Femur (tissue), 1 donor: ENCODE measurements at regions not wholly inside any gene's neighbourhood (a gene's known extent, or its start where the extent isn't known, plus 50 kb on each side); places are given as distances from the start of the nearest gene placed in this dataset.

Experiments
- DNase-seq: peaks from one replicate; pipeline ENCODE4 v3.0.0-alpha.2; 2017

DNA sequence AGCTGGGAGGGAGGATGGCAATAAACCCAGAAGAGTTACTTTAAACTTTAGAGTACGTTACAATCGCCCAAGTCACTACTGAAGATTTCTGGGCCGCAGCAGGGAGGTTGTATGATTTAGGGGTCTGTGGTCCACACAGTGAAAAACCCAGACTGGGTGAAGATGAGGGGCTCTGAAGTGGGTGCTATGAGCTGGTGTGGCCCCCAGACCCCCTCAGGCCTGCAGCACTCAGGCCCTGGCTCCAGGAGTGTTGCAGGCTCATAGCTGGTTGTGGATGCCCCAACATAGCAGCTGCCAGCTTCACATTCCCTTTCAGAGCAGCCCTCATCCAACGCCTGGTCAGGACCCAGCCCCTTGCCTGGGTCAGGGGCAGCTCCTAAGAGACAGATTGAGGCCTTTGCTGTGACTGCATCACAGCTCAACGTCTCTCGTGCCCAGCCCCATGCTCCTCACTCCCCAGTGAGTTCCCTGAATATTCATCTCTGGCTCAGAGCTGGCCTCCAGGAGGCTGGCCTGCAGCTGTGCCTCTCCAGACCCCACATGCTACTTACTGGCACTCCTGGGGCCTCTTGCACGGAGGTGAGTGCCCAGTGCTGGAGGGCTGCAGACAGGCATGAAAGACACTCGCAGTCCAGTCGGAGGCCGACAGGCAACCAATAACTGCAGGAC is 94.5 kb upstream of the MYCN start:
- DNase-seq: no peak

DNA sequence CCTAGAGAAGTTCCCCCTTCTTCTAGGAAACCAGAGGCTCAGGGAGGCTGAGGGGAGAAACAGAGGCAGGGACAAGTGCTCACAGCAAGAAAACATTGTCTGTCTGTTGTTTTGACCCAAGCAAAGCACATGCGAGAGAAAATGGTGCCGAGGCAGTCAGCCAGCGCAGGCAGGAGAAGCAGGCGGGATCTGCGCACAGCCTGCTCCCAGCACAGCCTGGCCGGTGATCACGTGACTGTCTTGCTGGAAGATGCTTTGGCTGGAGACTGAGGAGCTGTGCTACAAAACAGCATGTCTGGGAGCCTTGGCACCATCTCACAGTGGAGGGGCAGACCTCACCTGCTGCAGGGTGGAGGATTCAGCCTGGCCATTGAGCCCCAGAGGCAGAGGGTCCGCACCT is 93.7 kb upstream of the MYCN start:
- no peak for DNase-seq

DNA sequence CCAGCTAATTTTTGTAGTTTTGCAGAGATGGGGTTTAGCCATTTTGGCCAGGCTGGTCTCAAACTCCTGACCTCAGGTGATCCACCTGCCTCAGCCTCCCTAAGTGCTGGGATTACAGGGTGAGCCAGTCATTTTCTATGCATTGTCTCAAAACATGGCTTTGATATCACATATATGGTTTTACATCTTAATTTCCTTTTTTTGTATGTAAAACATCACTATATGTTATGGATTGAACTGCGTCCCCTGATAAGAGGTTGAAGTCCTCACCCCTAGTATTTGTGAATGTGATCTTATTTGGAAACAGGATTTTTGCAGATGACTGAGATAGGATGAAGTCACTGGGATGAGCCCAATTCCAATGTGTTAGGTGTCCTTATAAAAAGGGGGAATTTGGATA is 89.8 kb upstream of the MYCN start:
- DNase-seq: no peak

DNA sequence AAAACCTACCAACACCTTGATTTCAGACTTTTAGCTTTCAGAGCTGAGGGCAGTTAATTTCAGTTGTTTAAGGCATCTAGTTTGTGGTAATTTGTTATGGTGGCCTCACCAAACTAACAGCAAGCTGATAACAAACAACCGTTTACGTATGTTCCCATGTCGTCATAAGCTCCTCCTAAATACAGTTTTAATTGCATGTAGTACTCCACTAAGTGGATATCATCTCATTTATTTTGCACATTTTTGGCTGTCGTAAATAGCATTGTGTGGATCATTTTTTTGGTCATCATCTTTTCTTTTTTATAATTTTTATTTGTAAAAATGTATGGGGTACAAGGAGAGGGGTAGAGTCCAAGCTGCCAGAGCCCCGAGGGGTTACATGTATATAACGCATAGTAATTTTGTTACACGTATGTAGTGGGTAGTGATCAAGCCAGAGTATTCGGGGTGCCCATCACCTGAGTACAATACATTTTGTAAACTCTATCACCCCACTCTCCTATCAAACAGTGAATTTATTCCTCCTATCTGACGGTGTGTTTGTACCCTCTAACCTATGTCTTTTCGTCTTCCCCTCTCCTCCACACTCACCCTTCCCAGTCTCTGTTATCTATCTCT is 89.2 kb upstream of the MYCN start:
- no peak for DNase-seq

DNA sequence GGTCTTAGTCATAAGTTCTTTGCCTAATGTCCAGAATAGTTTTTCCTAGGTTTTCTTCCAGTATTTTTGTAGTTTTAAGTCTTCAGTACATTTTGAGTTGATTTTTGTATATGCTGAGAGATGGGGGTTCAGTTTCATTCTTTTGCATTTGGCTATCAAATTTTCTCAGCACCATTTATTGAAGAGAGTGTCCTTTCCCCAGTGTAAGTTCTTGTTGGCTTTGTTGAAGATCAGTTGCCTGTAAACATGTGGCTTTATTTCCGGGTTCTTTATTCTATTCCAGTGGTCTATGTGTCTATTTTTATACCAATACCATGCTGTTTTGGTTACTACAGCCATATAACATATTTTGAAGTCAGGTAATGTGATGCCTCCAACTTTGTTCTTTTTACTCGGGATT is 87.5 kb upstream of the MYCN start:
- DNase-seq: no peak

DNA sequence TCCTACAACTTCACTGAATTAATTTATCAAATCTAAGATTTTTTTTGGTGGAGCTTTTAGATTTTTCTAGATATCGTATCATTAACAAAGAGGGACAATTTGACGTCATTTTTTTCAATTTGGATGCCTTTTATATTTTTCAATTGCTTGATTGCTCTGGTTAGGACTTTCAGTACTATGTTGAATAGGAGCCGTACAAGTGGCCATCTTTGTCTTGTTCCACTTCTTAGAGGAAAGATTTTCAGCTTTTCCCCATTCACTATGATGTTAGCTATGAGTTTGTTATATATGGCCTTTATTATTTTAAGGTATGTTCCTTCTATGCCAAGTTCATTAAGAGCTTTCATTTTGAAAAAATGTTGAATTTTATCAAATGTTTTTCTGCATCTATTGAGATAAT is 86.4 kb upstream of the MYCN start:
- DNase-seq: no peak

DNA sequence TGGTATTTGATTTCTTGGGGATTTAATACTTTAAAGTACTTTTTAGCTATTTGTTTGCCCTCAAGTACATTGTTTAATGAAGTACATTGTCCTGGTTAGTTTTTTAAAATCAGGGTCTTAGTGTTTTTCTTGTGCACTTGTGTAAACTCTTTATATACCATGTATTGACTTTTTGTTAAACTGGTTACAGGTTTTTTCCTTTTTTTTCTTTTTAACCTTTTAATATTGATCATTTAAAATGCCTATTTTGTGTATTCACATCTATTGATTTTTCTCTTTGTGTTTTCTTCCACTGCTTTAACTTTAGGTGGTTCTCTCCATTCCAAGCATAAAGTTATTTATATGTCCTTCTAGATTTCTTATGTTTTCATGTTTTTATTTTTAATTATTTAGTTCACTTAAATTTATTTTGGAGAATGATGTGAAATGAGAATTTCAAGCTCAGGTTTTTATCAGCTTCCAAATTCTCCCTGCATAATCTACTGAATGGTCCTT is 84.5 kb upstream of the MYCN start:
- DNase-seq: no peak

DNA sequence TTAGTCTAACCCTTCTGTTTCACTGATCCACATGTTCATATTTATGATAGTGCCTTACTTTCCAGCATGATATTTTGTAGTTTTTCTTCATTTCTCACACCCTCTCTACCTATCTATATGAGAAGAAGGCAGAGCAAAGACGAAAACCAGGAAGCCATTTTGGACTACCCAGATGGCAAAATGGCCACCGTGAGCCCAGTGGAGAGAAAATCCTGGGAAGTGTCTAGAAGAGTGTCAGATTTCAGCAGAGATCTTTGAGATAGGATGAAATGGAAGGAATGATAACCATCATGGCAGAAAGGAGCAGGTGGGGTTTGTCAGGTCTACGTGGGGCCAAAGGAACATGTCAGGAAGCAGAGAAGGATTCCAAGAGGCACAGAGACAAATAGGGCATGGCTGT is 84.0 kb upstream of the MYCN start:
- no peak for DNase-seq

DNA sequence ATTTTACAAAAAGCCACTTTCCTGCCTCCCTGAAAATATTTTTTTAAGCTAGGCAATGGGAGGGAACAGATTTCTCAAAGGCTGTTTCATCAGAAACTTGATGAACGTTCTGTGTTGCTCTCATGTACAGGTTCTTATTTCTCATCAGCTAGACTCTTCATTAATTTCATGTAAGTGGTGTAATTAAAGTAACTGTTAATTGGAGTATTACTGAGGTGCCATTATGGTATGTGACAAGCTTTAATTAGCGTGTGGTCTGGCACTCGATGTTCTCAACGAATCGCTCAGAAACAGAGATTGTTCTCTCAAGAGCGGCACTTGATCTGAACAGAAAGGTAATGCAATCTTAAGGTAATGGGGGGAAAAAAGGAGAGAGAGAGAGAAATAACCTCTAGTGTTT is 81.9 kb upstream of the MYCN start:
- DNase-seq: no peak

DNA sequence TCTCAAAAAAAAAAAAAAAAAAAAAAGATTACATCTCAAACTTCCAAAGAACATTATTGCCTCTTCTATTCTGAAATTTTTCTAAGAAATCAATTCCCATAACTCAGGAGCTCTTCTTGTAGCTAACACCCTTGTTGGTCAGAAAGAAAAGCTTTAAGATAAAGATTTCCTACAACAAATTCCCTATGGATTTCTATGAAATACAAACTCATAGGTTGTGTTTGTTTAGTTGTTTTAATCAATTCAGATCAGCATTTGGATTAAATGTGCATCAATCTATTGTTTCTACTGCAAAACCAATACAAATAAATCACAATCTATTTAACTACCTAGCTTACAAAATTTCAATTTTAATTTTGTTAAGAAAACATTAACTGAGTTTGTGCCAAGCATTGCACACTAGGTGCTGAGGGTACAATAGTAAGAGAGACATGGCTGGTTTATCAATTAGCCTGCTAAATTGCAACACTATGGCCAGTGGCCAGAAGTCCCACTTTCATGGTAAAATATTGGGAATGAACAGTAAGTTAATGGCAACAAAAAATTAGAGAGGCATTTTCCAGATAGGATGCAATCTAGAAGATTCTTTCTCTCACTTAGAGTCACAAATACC is 80.2 kb upstream of the MYCN start:
- no peak for DNase-seq

DNA sequence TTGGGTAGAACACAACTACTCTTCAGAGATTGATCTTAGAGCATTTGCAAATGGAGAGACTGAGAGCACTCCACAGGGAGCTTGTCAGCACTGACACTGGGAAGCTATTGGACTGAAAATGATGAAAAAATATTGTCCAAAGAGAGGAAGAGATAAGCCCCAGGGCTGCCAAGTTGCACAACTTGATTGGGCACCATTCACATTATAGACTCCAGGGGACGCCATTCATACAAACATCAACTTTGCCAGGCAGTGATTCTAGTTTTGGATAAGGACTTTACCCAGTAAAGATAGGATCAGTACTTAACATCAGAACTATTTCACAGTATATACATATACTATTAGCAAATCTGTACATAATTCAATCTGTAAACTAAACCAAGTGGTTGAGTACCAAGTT is 79.6 kb upstream of the MYCN start:
- DNase-seq: no peak

DNA sequence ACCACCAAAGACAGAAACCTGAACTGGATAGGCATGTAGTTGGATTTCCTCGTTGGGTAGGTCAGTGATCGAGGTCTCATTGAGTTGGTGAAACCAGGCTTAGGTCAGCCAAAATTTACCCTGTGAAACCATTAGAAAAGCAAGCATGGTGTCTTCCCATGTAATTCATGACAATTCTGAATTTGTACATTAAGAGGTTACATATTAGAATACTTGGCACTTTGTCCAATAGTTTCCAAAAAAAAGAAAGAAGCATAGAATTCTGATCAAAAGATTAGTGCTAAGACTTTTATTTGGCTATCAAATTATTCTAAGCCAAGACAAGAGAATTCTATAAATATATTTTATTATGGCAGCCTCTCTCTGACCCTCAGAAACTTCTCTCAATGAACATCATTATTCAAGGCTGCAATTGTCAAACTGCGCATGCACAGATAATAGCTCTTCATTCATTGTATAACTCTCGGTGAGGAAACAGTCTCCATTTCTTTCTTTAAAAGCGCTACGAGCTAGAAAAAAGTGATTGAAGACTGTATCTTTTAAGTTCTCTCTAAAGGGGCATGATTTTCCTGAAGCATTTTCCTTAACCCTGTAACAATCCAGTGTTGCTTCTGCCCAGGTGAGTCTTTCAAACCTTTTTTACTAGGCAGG is 79.1 kb upstream of the MYCN start:
- no peak for DNase-seq

DNA sequence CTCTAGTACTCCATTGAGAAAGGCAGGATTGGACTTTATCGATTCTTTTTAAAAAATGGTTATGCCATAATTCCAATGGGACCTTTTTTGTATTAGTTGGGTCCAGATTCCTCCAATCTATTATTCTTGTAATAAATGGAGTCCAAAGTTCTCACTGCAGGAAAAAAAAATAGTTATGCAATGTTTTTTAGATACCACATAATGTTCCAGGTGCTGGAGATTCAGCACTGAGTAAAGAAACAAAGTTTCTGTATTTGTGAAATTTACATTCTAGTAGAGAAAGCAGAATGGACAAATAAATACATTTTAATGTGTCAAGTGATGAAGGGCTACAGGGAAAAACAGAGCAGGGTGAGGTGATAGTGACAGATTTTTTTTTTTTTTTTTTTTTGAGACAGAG is 78.5 kb upstream of the MYCN start:
- DNase-seq: no peak

DNA sequence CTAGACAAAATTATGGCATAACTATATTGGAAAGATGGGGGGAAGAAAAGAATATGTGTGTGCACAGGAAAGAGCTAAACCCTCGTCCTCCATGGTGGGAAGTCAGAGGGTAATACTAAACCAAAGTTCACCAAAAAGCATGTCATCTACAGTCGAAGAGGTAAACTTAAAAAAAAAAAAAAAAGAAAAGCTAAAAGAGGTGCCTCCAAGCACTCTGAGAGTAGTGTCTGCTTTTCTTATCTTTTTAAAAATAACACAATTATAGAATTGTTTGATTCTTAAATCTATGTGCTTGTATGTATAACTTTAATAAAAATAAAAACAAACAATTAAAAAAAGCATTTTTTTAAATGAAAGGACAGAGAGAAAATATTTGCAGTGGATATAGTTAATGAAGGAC is 77.3 kb upstream of the MYCN start:
- no peak for DNase-seq

DNA sequence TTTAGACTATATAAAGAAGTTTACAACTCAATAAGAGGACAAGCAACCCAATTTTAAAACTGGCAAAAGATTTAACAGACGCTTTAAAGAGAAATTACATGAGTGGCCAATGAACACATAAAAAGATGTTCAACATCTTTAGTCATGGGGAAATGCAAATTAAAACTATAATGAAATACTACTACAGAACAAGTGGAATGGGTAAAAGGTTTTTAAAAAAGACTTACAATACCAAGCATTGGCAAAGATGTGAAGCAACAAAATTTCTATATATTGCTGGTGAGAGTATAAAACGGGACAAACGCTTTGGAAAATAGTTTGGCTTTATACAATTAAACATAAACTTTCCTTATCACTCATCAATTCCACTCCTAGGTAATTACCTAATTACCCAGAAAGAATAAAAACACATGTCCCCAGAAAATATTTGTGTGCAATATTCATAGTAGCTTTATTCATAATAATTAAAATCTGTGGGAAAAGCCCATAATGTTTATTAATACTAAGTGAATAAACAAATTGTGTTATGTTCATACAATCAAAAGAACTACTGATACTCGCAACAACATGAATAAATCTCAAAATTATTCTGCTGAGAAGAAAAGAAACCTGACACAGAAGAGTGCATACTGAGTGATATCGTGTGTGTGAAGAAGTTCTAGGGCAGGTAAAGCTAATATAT is 76.7 kb upstream of the MYCN start:
- no peak for DNase-seq

DNA sequence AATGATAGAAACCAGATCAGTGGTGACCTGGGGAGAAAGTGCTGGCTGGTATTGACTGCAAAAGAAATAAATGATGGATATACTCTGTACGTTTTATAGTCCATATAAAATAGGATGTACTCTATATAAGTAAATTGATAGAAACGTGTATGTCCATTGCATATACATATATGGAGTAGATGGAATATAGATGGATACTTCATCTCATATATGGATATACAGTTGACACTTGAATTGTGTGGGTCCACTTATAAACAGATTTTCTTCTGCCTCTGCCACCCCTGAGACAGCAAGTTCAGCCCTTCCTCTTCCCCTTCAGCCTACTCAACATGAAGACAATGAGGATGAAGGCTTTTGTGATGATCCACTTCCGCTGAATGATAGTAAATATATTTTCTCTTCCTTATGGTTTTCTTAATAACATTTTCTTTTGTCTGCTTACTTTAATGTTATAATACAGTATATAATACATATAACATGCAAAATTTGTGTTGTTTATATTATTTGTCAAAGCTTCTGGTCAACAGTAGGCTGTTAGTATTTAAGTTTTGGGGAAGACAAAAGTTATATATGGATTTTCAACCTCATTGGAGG is 76.1 kb upstream of the MYCN start:
- no peak for DNase-seq

DNA sequence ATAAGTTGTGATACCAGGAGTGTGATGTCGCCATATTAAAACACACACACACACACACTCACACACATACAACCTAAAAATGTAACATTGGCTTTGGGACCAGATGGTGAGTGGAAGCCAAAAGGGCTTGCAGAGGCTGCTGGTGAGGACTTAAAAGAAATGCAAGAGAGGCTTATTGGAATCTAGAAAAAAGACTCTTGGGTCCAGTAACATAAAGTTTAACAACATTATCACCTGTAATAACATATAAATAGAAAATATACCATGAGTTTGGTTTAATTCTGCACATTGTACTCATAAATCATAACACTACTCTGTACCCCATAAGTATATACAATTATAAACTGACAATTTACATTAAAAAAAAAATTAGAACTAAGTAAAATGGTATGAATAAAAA is 74.4 kb upstream of the MYCN start:
- DNase-seq: no peak

DNA sequence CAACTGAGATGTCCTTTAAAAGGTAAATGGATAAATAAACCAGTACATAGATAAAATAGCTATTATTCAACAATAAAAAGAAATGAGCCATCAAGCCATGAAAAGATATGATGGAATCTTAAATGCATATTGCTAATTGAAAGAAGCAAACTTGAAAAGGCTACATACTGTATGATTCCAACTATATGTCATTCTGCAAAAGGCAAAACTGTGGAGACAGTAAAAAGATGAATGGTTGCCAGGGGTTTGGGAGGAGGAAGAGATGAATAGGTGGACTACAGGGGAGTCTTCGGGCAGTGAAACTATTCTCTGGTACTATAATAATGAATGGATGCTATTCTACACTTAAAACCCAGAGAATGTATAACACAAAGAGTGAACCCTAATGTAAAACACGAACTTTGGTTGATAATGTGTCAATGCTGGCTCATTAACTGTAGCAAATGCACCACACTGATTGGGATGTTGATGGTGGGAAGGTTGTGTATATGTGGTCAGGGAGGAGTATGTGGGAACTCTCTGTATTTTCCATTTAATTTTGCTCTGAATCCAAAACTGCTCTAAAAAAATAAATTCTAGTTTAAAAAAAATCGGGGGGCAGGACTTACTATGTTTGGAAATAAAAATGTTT is 73.7 kb upstream of the MYCN start:
- no peak for DNase-seq

DNA sequence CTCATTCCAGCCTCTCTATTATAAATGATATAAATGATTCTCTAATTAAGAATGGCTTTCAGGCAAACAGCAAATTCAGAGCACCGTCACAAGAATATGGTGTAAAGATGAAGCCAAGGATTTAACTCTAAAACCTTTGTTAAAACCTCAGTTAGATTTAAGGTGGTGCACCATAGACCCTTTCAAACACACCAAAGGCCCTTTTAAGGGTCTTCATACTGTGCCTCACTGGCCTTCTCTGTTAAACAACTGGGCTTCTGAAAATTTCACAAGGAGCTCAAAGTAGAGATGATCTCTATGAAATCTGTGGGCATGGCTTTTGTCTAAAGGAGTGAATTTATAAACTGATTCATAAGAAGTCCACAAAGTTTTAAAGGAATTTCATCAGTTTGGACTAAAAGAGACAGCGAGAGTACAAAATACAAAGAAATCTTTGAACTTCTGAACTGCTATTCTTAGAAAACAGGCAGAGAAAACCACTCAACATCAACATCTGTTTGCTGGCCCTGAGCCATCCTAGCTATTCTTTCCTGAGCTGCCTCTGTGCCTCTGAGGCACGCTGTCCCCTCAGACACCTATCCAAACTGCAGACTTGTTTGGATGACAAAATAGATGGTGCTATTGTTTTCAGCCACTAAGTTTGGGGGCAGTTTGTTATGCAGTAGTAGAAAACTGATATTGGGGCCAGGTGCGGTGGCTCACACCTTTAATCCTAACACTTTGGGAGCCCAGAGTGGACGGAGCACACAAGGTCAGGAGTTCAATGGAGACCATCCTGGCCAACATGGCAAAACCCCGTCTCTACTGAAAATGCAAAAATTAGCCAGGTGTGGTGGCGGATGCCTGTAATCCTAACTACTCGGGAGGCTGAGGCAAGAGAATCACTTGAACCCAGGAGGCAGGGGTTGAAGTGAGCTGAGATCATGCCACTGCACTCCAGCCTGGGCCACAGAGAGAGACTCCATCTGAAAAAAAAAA is 72.9 kb upstream of the MYCN start:
- no peak for DNase-seq

DNA sequence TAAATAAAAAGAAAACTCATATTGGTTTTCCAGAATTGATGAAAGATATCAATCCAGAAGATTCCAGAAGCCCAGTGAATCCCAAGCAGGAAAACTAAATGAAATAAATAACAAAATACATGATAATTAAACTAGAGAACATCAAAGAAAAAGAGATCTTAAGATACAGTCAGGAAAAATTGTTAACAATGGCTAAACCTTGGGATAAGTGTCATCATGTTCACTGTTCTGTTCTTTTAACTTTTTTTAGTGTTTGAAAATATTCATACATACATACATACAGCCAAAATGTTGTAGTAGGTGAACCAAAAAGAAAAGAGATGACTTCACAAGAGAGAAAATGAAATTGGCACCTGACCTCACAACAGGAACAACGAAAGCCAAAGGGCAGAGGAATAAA is 72.2 kb upstream of the MYCN start:
- no peak for DNase-seq

DNA sequence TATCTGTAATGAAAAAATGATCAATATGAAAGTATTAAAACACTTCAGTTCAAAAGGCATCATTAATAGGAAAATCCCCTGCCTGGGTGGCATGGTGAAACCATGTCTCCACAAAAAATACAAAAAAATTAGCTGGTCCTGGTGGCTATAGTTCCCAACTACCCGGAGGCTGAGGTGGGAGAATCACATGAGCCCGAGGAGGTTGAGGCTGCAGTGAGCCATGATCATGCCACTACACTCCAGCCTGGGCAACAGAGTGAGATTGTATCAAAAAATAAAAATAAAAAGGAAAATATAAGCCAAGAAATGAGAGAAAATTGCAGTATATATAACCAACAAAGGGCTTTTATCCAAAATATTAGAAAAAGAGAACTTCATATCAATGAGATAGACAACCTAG is 71.6 kb upstream of the MYCN start:
- DNase-seq: no peak
